CD4-positive, alpha-beta T cell treated with Interleukin-6 for 4 hours (primary cell): ENCODE measurements at regions not wholly inside any gene's neighbourhood (a gene's known extent, or its start where the extent isn't known, plus 50 kb on each side); places are given as distances from the start of the nearest gene placed in this dataset.
"Not testable (repeated sequence)": the region's sequence is repeated elsewhere in the genome, so short reads cannot be mapped to it uniquely, and the experiment has no call there.

Experiments used
- DNase-seq: peaks from one replicate; pipeline ENCODE4 v3.0.0-alpha.2; 2020; ENCODE audit warnings: mixed read lengths

DNA sequence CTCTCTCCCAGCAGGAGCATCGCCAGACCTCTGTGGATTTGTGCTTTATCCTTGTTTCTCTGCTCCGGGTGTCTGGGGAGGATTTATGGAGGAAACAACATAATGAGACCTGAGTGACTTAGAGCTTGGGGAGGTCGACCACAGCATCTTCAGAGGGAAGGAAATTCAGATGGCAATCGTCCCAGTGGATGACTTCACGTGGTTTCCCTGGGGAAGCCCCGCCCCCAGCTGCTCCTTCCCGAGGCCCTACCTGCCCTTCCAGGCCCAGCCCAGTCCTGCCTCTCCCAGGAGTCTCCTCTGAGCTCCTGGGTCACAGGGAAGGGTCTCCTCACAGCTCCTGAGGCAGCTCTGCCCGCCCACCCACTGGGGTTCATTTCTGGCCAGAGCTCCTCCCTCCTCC lies 430.3 kb upstream of the SULF2 start:
- DNase-seq = no peak

DNA sequence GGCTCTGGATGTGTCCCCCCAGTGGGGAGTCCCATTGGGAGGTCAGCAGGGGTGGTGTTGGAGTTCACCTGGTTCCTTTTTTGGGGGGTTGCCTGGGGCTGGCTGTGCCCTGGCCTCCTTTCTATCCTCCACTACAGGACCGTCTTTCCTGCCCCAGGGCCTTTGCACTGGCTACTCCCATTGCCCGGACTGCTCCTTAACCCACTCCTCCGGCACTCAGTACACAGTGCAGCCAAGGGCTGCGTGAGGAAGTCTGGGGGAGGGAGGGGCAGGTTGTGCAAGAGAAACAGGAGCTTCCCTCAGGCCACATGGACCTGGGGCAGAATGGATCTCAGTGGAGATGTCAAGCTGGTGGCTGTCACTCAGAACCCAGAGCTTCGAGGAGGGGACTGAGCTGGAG lies 429.3 kb upstream of the SULF2 start:
- DNase-seq = no peak

DNA sequence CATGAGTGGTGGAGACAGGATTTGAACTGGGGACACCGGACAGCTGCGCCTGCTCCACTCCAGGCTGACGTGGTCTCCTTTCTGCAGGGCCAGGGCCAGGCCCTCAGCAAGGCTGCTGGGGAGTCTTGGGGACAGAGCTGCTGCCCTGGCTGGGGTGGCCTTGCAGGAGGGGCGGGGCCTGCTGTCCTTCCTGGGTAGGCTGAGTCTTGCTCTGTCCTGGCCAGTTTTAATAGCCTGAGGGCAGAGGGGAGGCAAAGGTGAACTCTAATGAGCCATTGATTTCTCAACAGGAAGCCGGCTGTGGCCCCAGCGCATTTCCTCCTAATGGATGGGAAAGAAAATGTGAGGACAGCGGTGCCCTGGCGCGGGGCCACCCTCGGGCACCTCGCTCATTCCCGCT lies 428.4 kb upstream of the SULF2 start:
- DNase-seq = not testable (repeated sequence)

GRCh38 chr20:48212806-48213509 lies 427.7 kb upstream of the SULF2 start:
- DNase-seq = no peak

- DNase-seq = no peak
Observed at GRCh38 chr20:48211847-48212246, 426.6 kb upstream of the SULF2 start.

GRCh38 chr20:48211238-48211637 lies 426.0 kb upstream of the SULF2 start:
- no peak for DNase-seq

GRCh38 chr20:48210111-48211027 lies 425.1 kb upstream of the SULF2 start:
- no peak for DNase-seq

DNA sequence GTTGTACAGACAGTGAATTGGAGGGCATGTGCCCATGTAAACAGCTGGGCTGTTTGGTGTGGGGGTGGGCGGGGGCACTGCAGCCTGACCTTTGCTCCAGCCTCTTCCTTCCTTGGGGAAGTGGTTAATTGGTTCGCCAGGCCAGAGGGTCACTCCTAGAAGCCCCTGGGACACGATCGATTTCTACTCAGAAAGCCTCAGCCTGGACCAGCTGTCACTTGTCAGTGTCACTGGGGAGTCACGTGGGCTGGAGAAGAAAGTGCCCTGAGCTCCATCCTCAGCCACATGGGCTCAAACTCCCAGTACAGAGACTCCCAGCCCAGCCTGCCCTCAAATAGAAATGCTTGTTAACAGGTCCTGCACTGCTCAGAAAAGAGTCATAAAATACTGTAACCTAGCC lies 423.8 kb upstream of the SULF2 start:
- DNase-seq = no peak

DNA sequence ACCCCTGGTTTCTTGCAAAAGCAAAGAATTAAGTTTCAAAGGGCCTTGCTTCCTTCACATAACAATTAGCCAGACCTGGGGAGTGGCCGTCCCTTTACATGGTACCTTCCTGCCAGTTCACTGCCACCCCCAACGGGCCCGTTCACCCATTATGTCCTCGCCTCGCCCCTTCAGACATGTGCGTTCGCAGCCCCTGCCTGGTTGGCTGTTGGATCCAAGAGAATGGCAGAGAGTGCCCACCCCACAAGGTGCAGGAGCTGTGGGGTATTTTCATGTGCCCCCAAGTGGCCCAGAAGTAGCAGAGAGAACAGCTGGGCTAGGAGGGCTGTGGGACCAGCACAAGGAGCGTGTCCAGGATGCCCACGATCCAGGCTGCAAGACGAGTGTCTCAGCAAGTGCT lies 422.9 kb upstream of the SULF2 start:
- DNase-seq = no peak

GRCh38 chr20:48207505-48207904 lies 422.2 kb upstream of the SULF2 start:
- no peak for DNase-seq

GRCh38 chr20:48205786-48206185 lies 420.5 kb upstream of the SULF2 start:
- DNase-seq = no peak

- DNase-seq = no peak
Observed at GRCh38 chr20:48205281-48205782, 420.1 kb upstream of the SULF2 start.

- no peak for DNase-seq
Observed at GRCh38 chr20:48204499-48204898, 419.2 kb upstream of the SULF2 start.

DNA sequence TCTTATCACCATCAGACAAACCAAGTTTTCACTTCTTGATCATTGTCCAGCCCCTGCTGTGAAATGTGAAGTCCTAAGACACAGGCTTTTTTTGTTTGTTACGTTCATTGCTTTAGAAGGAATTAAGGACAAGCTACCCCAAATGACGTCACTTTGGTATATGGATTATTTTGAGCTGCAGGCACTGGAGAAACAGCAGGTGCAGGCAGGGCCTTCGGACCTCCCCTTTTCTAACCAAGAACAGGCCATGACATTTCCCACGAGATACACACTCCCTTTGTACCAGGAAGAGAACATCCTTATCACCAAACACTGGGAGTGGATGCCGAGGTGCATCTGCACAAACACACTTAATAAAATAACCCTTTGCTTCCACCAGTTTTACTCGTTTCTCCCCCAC lies 418.0 kb upstream of the SULF2 start:
- no peak for DNase-seq

DNA sequence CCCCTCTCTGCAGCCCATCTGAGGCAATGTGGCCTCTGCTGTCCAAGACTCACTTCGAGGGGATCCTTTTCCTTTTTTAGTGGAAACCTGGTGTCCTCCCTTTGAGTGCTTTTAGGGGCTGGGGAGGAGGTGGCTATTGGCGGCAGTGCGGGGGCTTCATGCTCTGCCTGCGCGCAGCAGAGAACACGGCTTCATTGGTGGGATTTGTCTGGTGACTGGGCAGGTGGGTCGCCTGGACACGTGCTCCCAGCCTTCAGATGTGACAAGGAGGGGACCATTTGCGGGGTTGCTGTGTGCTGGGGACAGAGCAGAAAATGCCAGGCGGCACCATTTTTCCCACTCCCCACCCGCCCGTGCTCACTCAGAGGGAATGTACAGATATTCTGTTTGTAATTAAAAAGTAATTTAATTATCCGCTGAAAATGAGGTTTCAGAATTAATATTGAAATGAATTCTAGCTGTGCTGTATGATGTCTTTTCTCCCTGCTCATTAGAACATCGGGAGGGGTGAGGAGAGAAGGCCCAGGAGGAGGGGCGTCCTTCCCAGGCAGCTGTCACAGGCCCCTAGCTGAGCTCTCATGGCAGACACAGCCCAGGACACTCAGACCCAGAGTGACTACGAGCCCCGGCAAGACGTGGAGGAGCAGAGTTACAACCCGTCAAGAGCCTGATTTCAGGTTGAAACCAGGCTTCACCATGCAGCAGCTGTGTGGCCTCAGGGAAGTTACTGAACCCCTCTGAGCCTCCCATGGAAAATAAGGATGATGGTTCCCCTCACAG lies 417.2 kb upstream of the SULF2 start:
- no peak for DNase-seq

DNA sequence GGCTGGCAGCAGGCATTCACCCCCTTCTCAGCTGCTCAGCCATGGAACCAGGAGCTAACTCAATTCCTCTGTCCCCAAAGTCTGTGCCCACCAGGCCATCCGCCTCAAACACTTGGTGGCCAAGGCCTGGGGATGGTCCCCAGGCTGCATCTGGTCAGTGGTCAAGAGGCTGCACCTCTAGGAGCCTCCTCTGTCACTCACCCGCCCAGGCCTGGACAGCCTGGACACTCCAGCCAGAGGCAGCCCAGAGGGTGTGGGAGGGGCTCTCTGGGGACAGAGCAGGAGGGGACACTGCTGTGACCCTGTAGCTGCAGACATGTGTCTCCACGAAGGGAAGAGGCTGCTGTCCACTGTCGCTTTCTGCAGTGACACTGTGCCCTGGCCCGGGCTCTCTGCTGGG lies 416.6 kb upstream of the SULF2 start:
- no peak for DNase-seq

- DNase-seq = no peak
Observed at GRCh38 chr20:48201188-48201587, 415.9 kb upstream of the SULF2 start.

DNA sequence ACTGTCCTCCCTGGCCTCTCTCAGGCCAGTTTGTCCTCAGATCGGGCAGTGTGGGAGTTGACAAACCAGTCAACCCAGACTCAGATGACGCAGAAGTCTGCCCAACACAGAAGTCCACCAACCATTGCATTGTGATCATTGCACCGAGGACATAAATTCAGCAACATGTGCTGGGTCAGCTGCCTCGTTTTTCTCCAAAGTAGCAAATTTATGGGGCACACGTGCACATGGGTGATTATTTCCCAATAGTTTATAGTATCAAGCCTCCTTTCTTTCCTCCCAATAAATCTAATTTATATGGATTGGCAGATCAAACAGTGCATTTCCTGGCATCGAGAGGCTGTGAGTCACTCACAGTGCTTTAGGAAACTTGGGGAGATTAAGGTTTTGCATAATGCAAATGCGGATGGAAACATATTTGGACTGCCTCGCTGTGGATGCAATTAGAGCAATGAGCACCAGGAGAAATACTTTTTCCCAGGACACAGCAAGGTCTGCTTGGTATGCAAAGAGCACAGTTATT lies 413.7 kb upstream of the SULF2 start:
- DNase-seq = no peak

DNA sequence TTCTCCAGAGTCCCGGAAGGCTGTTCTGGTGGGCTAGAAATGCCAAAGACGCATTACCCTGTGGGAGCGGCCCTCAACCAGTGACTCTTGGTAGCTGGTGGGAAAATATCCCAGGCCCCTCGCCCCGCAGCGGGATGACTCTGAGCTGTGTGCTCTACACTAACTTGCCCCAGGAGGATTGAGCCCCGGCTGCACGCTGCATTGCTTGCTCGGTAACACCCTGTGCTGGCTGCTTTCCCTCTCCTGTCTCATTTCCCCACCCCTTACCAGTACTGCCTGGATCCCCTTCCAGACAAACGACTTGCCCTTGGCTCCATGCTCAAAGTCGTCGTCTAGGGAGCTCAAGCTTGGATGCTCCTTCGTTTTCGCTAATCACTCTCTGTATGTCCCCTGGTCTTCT lies 411.8 kb upstream of the SULF2 start:
- no peak for DNase-seq

GRCh38 chr20:48196486-48196885 lies 411.2 kb upstream of the SULF2 start:
- DNase-seq = no peak

GRCh38 chr20:48196001-48196400 lies 410.7 kb upstream of the SULF2 start:
- DNase-seq = no peak

GRCh38 chr20:48195121-48195870 lies 410.0 kb upstream of the SULF2 start:
- DNase-seq = no peak
